WTC11 (cell line): ENCODE measurements at regions not wholly inside any gene's neighbourhood (a gene's known extent, or its start where the extent isn't known, plus 50 kb on each side); places are given as distances from the start of the nearest gene placed in this dataset.

ENCODE experiments used
- ATAC-seq: fragments of 200-7000 bp; cut with Tn5 transposase; 2 replicates; pipeline ENCODE4 v1.10.0; 2021; ENCODE audit warnings: mild to moderate bottlenecking, moderate library complexity
- CTCF ChIA-PET: fragments of 300-600 bp; sonication (Branson Sonifier 250); formaldehyde crosslinking; loops from one replicate; lab custom pipeline; 2021; ENCODE audit warnings: antibody characterized with exemption; lab: Charles Lee
- POLR2A ChIA-PET: fragments of 350-600 bp; sonication (Branson Sonifier 250); formaldehyde crosslinking; loops from one replicate; lab custom pipeline; 2021; ENCODE audit warnings: antibody characterized with exemption; lab: Charles Lee
- DNase-seq: peaks from one replicate; pipeline ENCODE4 v3.0.0; 2021; ENCODE audit warnings: low spot score
- H3K27ac Mint-ChIP-seq: 2 replicates; pipeline ENCODE4 v1.8.0; 2021; ENCODE audit warnings: mixed read lengths
- H3K27me3 Mint-ChIP-seq: 2 replicates; pipeline ENCODE4 v1.8.0; 2021; ENCODE audit warnings: low read depth, mild to moderate bottlenecking, moderate library complexity, mixed read lengths
- H3K36me3 Mint-ChIP-seq: 2 replicates; pipeline ENCODE4 v1.8.0; 2021; ENCODE audit warnings: mixed read lengths
- H3K4me1 Mint-ChIP-seq: 2 replicates; pipeline ENCODE4 v1.8.0; 2022; ENCODE audit warnings: mixed read lengths
- H3K4me3 Mint-ChIP-seq: 2 replicates; pipeline ENCODE4 v1.8.0; 2021; ENCODE audit warnings: mild to moderate bottlenecking, moderate library complexity, mixed read lengths
- H3K9me3 Mint-ChIP-seq: 2 replicates; pipeline ENCODE4 v1.8.0; 2021; ENCODE audit warnings: mixed read lengths
- ATF2 ChIP-seq: sonication (generic); formaldehyde crosslinking; IDR thresholded peaks from 2 replicates; pipeline ENCODE4 v1.8.1; 2022; ENCODE audit warnings: low read depth, missing genetic modification reagents, borderline replicate concordance
- CBFB ChIP-seq: sonication (generic); formaldehyde crosslinking; IDR thresholded peaks from 2 replicates; pipeline ENCODE4 v1.8.1; 2022; ENCODE audit warnings: mild to moderate bottlenecking, low read depth, missing genetic modification reagents
- CDX4 ChIP-seq: fragments of 250-450 bp; sonication (Bioruptor Pico); IDR thresholded peaks from 2 replicates; pipeline ENCODE4 v1.9.0; 2021; ENCODE audit warnings: moderate library complexity, mild to moderate bottlenecking, inconsistent platforms, borderline replicate concordance
- CREM ChIP-seq: sonication (generic); formaldehyde crosslinking; IDR thresholded peaks from 2 replicates; pipeline ENCODE4 v1.8.1; 2022; ENCODE audit warnings: mild to moderate bottlenecking, missing genetic modification reagents, moderate library complexity
- E2F4 ChIP-seq: sonication (generic); formaldehyde crosslinking; IDR thresholded peaks from 2 replicates; pipeline ENCODE4 v1.8.1; 2022; ENCODE audit warnings: low read depth, mild to moderate bottlenecking, moderate library complexity, missing genetic modification reagents, borderline replicate concordance
- EMX1 ChIP-seq: fragments of 250-450 bp; sonication (Bioruptor Pico); IDR thresholded peaks from 2 replicates; pipeline ENCODE4 v1.8.0; 2021; ENCODE audit warnings: mild to moderate bottlenecking
- ESRRA ChIP-seq: sonication (generic); formaldehyde crosslinking; IDR thresholded peaks from 2 replicates; pipeline ENCODE4 v1.8.1; 2022; ENCODE audit warnings: mild to moderate bottlenecking, missing genetic modification reagents, borderline replicate concordance
- ETV6 ChIP-seq: sonication (generic); formaldehyde crosslinking; IDR thresholded peaks from 2 replicates; pipeline ENCODE4 v1.8.1; 2022; ENCODE audit warnings: mild to moderate bottlenecking, missing genetic modification reagents
- GABPB1 ChIP-seq: sonication (generic); formaldehyde crosslinking; IDR thresholded peaks from 2 replicates; pipeline ENCODE4 v1.8.1; 2023; ENCODE audit warnings: mild to moderate bottlenecking, missing genetic modification reagents
- HMGA2 ChIP-seq: fragments of 250-450 bp; sonication (Bioruptor Pico); IDR thresholded peaks from 2 replicates; pipeline ENCODE4 v1.4.0; 2021; ENCODE audit warnings: mild to moderate bottlenecking, moderate library complexity
- IRF1 ChIP-seq: sonication (generic); formaldehyde crosslinking; IDR thresholded peaks from 2 replicates; pipeline ENCODE4 v1.8.0; 2023; ENCODE audit warnings: missing genetic modification reagents
- KAT7 ChIP-seq: sonication (generic); formaldehyde crosslinking; IDR thresholded peaks from 2 replicates; pipeline ENCODE4 v1.8.1; 2023; ENCODE audit warnings: missing genetic modification reagents, mild to moderate bottlenecking, borderline replicate concordance
- MXD4 ChIP-seq: fragments of 250-450 bp; sonication (Bioruptor Pico); IDR thresholded peaks from 2 replicates; pipeline ENCODE4 v1.8.0; 2021; ENCODE audit warnings: mild to moderate bottlenecking, moderate library complexity, borderline replicate concordance
- NFATC4 ChIP-seq: fragments of 250-450 bp; sonication (Bioruptor Pico); IDR thresholded peaks from 2 replicates; pipeline ENCODE4 v1.9.0; 2021; ENCODE audit warnings: mild to moderate bottlenecking
- PRDM15 ChIP-seq: sonication (generic); formaldehyde crosslinking; IDR thresholded peaks from 2 replicates; pipeline ENCODE4 v1.8.0; 2022; ENCODE audit warnings: missing genetic modification reagents
- PREB ChIP-seq: sonication (generic); formaldehyde crosslinking; IDR thresholded peaks from 2 replicates; pipeline ENCODE4 v1.8.1; 2022; ENCODE audit warnings: mild to moderate bottlenecking, missing genetic modification reagents, moderate library complexity, borderline replicate concordance
- SMAD3 ChIP-seq: sonication (generic); formaldehyde crosslinking; IDR thresholded peaks from 2 replicates; pipeline ENCODE4 v1.8.0; 2022; ENCODE audit warnings: missing genetic modification reagents, mild to moderate bottlenecking, borderline replicate concordance
- SOX15 ChIP-seq: fragments of 250-450 bp; sonication (Bioruptor Pico); IDR thresholded peaks from 2 replicates; pipeline ENCODE4 v1.9.0; 2021; ENCODE audit warnings: mild to moderate bottlenecking
- TCF7 ChIP-seq: sonication (generic); formaldehyde crosslinking; IDR thresholded peaks from 2 replicates; pipeline ENCODE4 v1.8.0; 2022; ENCODE audit warnings: mild to moderate bottlenecking, low read depth, missing genetic modification reagents, moderate library complexity
- TEAD4 ChIP-seq: sonication (generic); formaldehyde crosslinking; IDR thresholded peaks from 2 replicates; pipeline ENCODE4 v1.8.0; 2022; ENCODE audit warnings: mild to moderate bottlenecking, missing genetic modification reagents
- ZBTB21 ChIP-seq: sonication (generic); formaldehyde crosslinking; IDR thresholded peaks from 2 replicates; pipeline ENCODE4 v1.8.1; 2023; ENCODE audit warnings: mild to moderate bottlenecking, missing genetic modification reagents, borderline replicate concordance
- ZNF232 ChIP-seq: sonication (generic); formaldehyde crosslinking; IDR thresholded peaks from 2 replicates; pipeline ENCODE4 v1.8.0; 2022; ENCODE audit warnings: mild to moderate bottlenecking, missing genetic modification reagents
- ZNF671 ChIP-seq: fragments of 250-450 bp; sonication (Bioruptor Pico); IDR thresholded peaks from 2 replicates; pipeline ENCODE4 v1.8.0; 2021; ENCODE audit warnings: mild to moderate bottlenecking
- ZSCAN18 ChIP-seq: fragments of 250-450 bp; sonication (Bioruptor Pico); IDR thresholded peaks from 2 replicates; pipeline ENCODE4 v2.1.2; 2022; ENCODE audit warnings: mild to moderate bottlenecking, moderate library complexity

GRCh38 chr11:15526032-15526431, 411.3 kb downstream of the INSC start (continued):
- TF ChIP-seq ZBTB21 (CRISPR knock-in tag) (no peak), ESRRA (no peak), CDX4 (no peak), ZNF232 (CRISPR knock-in tag) (no peak), GABPB1 (CRISPR knock-in tag) (no peak)

- TF ChIP-seq SMAD3 (CRISPR knock-in tag) (no peak), EMX1 (CRISPR knock-in tag) (no peak), ZSCAN18 (CRISPR knock-in tag) (no peak), CREM (no peak), SOX15 (CRISPR knock-in tag) (no peak), MXD4 (CRISPR knock-in tag) (no peak), ZNF671 (CRISPR knock-in tag) (no peak), HMGA2 (CRISPR knock-in tag) (no peak), E2F4 (CRISPR knock-in tag) (no peak), KAT7 (CRISPR knock-in tag) (no peak), ETV6 (no peak), GABPB1 (CRISPR knock-in tag) (no peak), IRF1 (no peak), TEAD4 (CRISPR knock-in tag) (no peak), CBFB (CRISPR knock-in tag) (no peak), PREB (CRISPR knock-in tag) (no peak), TCF7 (CRISPR knock-in tag) (no peak), PRDM15 (CRISPR knock-in tag) (no peak), ATF2 (CRISPR knock-in tag) (no peak), NFATC4 (CRISPR knock-in tag) (no peak)
- TF ChIP-seq, all 79 proteins: peak for 0
Measured at GRCh38 chr11:15526859-15527450, 412.2 kb downstream of the INSC start.

More at GRCh38 chr11:15526859-15527450, 412.2 kb downstream of the INSC start:
- Mint-ChIP-seq H3K27me3 (no peaks in the 10 kb centered on the region; the same call in 1 of the 2 replicates), H3K4me3 (no peak overlapping the region), H3K36me3 (peaks cover 26% of the 10 kb centered on the region), H3K4me1 (no peaks in the 10 kb centered on the region), H3K27ac (no peak overlapping the region), H3K9me3 (peaks cover 41% of the 10 kb centered on the region)
- DNase-seq (no peak), ATAC-seq (no peak)
- CTCF ChIA-PET: no interaction called here
- POLR2A ChIA-PET: no interaction called here
